ENCODE measurements at regions not wholly inside any gene's neighbourhood (a gene's known extent, or its start where the extent isn't known, plus 50 kb on each side); places are given as distances from the start of the nearest gene placed in this dataset.

GRCh38 chr22:48953103-48953720, 874.5 kb downstream of the BRD1 start:
- no peak for DNase-seq

DNA sequence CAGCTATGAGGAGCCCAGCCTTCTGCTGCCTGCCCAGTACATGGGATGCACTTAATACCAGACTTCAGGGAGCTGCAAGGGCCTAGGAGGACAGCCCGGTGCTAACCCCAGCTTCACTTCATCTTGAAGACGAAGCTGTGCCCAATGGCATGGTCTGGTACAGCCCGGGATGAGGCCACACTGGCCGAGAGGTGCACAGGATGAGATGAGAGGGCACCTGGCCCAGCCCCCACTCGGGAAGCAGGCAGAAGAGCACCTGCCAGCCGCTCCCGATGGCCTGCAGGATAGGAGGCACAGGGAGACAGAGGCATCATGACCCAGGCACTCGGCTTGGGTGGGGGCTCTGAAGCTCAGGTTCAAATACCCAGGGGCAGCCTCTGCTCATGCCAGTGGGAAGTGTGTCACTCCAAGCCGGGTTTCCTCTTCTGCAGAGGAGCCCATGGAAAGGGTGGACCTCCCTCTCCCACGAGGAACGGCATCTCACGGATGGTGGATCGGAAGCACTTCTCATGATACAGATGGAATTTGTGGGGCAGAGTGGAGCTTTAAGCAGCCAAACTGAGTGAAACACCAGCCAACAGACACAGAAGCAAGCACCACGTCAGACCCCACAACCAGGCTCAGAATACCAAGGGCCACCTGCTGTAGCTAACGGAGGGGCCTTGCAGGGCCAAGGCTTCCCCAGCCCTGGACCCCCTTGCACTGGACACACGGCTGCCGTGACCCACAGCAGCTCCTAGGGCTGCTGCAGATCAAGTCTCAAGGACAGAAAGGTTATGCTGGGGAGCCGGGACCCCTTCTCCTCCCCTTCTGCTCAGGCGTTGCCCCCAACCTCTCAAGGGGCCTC, 875.2 kb downstream of the BRD1 start:
- no peak for DNase-seq

DNA sequence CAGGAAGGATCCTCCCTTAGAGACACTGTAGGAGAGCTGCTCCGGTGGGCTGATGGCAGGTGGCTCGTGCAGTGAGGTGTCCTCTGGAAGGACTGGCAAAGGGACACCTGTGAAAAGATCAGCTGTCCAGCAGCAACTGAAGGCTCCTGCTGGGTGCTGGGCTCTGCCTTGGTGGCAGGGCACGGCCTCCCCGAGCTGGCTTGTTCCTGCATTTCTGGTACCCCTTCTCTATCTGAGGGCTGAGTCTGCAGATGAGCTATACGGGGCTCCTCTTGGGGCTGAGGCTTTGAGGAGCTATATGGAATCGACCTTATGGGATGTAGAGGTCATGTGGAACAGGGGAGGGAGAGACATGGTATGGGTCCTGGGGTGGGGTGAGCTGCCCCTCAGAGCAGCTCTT, 875.8 kb downstream of the BRD1 start:
- DNase-seq = no peak

- no peak for DNase-seq
Measured at GRCh38 chr22:48950151-48950915, 877.3 kb downstream of the BRD1 start.

DNA sequence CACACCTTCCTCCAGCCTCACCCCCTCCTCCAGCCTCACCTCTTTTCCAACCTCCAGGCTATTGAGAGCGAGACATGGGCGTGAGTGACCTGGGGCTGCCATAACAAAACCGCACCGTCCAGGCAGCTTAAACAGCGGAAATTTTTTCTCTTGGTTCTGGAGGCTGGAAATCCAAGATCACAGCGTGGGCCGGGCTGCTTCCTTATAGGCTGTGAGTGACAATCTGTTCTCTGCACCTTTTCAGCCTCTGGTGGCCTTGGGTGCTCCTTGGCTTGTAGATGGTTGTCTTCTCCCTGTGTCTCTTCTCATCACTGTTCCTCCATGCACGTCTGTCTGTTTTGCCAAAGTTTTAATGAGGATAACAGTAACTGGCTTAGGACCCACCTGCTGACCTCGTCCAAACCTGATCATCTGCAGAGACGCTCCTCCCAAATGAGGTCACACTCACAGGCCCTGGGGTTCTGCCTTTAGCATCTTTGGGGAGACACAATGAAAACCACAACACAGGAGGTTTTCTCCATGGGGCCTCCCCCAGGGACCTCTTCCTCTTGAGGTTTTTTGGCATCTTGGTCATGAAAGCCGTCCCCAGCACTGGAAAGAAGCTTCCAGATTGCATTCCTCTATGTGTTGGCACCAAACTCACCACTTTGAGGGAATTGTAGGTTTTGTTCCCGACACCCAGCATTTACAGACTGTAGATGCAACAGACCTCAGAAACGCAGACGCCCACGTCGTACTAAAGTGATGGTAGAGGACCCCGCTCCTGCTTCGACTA, 878.1 kb downstream of the BRD1 start:
- DNase-seq = no peak

- DNase-seq = no peak
Measured at GRCh38 chr22:48948575-48949170, 879.0 kb downstream of the BRD1 start.

DNA sequence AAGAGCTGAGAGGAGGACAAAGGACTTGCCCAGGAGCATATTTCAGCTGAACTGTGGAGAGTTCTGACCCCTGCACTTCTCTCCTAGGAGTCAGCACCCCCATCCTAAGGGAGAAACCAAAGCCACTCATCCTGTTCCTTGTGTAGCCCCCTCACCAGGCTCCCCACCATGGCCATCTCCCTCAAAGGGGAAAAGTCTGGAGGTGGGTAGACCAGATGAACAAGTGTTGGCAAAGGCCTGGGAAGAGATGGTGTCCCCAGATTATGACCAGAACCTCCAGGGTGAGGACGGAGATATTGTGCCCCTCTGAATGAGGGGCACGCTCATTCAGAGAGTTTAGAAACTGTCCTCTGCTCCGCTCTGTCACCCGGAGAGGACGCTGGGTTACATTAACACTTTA, 880.0 kb downstream of the BRD1 start:
- DNase-seq = no peak

GRCh38 chr22:48945621-48946458, 881.8 kb downstream of the BRD1 start:
- no peak for DNase-seq

DNA sequence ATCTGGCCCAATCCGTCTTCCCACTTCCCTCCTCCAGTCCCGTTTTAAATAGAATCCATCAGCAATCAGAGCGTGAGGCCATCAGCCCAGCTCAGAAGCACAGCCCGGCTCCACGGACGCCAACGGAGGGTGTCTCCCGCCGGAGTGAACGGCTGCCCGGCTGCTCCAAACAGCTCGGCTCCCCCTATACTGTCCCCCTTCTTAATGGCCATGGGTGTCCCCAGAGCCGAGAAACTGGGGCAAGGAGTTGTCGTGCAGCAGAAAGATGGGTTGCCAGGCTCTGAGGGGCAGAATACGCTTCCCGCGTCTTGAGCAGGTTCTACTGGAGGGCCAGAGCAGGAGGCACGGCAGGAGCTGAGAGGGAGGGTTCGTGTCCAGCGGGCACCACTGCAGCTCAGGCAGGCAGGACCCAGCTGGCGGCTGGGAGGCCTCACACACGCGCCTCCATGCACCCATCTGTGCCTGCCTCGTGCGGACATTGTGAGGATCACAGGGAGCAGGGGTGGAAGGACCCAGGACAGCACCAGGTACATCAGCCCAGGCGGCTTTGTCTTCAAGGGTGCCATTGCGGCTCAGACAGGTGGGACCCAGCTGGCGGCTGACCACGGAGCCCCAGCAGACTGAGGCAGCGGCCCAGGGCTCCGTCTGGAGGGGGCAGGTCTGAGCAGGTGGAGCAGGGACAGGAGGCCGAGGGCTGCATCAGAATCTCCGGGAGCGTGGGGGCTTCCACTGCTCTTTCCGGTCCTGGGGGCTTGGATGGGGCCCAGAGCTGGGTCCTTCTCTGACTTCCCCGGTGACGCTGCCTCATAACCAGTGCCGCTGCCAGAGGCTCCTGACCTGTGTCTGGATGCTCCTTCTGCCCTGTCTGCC, 882.7 kb downstream of the BRD1 start:
- no peak for DNase-seq

GRCh38 chr22:48944433-48944750, 883.3 kb downstream of the BRD1 start:
- no peak for DNase-seq

DNA sequence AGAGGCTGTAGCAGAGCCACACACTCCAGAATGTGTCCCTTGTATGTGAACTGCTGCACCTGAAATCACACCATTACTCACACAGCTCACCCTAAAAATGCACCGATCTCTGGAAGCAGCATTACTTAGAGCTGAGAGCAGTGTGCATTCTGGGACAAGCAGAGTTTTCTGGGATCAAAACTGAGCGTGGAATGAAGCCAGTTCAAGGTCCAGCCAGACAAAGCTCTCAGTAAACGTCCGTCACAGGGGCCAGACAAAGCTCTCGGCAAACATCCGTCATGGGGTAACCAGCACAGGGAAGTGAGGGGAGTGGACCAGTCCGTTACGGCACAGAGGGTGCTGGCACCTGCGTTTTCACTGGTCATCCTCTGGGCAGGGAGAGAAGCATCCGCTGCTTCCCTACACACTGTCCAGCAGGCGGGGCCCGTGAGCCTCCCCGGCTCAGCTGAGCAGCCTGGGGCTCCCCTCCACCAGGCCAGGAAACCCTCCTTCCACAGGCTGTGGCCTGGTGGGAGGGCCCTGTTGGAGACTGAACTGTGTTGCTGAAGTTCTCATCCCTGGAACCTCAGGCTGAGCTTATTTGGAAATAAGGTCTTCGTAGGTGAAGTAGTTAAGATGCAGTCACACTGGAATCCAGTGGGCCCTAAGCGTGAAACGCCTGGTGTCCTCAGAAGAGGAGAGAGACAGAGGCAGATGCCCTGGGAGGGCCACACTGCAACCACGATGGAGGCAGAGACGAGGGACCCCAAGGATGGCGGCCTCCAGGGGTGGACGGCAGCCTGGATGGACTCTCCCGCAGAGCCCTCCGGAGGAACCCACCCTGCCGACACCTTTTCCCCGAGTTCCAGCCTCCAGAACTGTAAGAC, 883.9 kb downstream of the BRD1 start:
- no peak for DNase-seq

GRCh38 chr22:48942698-48943566, 884.7 kb downstream of the BRD1 start:
- no peak for DNase-seq

- no peak for DNase-seq
Measured at GRCh38 chr22:48941903-48942575, 885.6 kb downstream of the BRD1 start.

- no peak for DNase-seq
Measured at GRCh38 chr22:48941033-48941902, 886.4 kb downstream of the BRD1 start.

- DNase-seq = no peak
Measured at GRCh38 chr22:48940266-48941032, 887.2 kb downstream of the BRD1 start.
